IMR-90 (cell line): ENCODE measurements at regions not wholly inside any gene's neighbourhood (a gene's known extent, or its start where the extent isn't known, plus 50 kb on each side); places are given as distances from the start of the nearest gene placed in this dataset.
A peak's percentile ranks its signal among the peaks of the same experiment; 100 is the strongest.

Experiments used
- ATAC-seq: fragments of 200-7000 bp; cut with Tn5 transposase; 2 replicates; pipeline ENCODE4 v1.9.1; 2020; ENCODE audit warnings: low read depth, mild to moderate bottlenecking, moderate library complexity
- BruUV-seq: library from RNA; stranded (reverse); fragments of 400-500 nt; replicated peaks from 2 replicates; lab custom pipeline; 2021; lab: Mats Ljungman, UMichigan
- CTCF ChIA-PET: fragments of 300-600 bp; formaldehyde crosslinking; extraction: SDS; loops from one replicate; lab custom pipeline; 2021; ENCODE audit warnings: antibody characterized with exemption; lab: Yijun Ruan, JAX
- POLR2A ChIA-PET: fragments of 300-600 bp; sonication (Branson Sonifier 250); formaldehyde crosslinking; loops from one replicate; lab custom pipeline; 2022; ENCODE audit warnings: antibody characterized with exemption; ENCODE audit not compliant: unreplicated experiment; lab: Charles Lee
- DNase-seq: peaks from one replicate; pipeline ENCODE4 v3.0.0; 2013
- H2AFZ ChIP-seq: replicated peaks from 2 replicates; pipeline ENCODE3; 2013; ENCODE audit warnings: low read length, mild to moderate bottlenecking; ENCODE audit not compliant: poor library complexity
- H2AK5ac ChIP-seq: 2 replicates; pipeline ENCODE4 v1.6.1; 2013; ENCODE audit warnings: low read depth, low read length, inconsistent platforms
- H2AK9ac ChIP-seq: replicated peaks from 2 replicates; pipeline ENCODE3; 2013; ENCODE audit warnings: mild to moderate bottlenecking, low read depth, low read length, moderate library complexity; ENCODE audit not compliant: poor library complexity
- H2BK120ac ChIP-seq: 2 replicates; pipeline ENCODE4 v1.6.1; 2013; ENCODE audit warnings: low read depth, low read length, inconsistent platforms
- H2BK15ac ChIP-seq: 3 replicates; pipeline ENCODE4 v1.6.1; 2013; ENCODE audit warnings: low read depth, low read length, inconsistent platforms
- H2BK20ac ChIP-seq: 2 replicates; pipeline ENCODE4 v1.6.1; 2013; ENCODE audit warnings: low read depth, mild to moderate bottlenecking, inconsistent platforms, low read length, moderate library complexity
- H2BK5ac ChIP-seq: 2 replicates; pipeline ENCODE4 v1.6.1; 2013; ENCODE audit warnings: mild to moderate bottlenecking, low read depth, low read length, inconsistent platforms; ENCODE audit not compliant: poor library complexity, severe bottlenecking
- H3K14ac ChIP-seq: replicated peaks from 2 replicates; pipeline ENCODE4 v1.6.1; 2013; ENCODE audit warnings: low read depth, low read length, inconsistent platforms
- H3K18ac ChIP-seq: 2 replicates; pipeline ENCODE4 v1.6.1; 2013; ENCODE audit warnings: low read depth, low read length, control low read depth
- H3K23ac ChIP-seq: 2 replicates; pipeline ENCODE4 v1.6.1; 2013; ENCODE audit warnings: low read depth, low read length, inconsistent platforms
- H3K27ac ChIP-seq: 2 replicates; pipeline ENCODE4 v1.5.1; 2013; ENCODE audit warnings: mild to moderate bottlenecking, control low read depth, low read length; ENCODE audit not compliant: insufficient read depth
- H3K27me3 ChIP-seq: 2 replicates; pipeline ENCODE4 v1.6.1; 2013; ENCODE audit warnings: low read length; ENCODE audit not compliant: control insufficient read depth, insufficient read depth
- H3K36me3 ChIP-seq: 2 replicates; pipeline ENCODE4 v1.6.1; 2013; ENCODE audit warnings: low read length, mixed read lengths; ENCODE audit not compliant: control insufficient read depth, insufficient read depth
- H3K4ac ChIP-seq: 2 replicates; pipeline ENCODE4 v1.6.1; 2013; ENCODE audit warnings: low read depth, low read length, inconsistent platforms
- H3K4me1 ChIP-seq: 2 replicates; pipeline ENCODE4 v1.6.1; 2013; ENCODE audit warnings: low read length, mixed read lengths; ENCODE audit not compliant: control insufficient read depth, insufficient read depth
- H3K4me2 ChIP-seq: 2 replicates; pipeline ENCODE4 v1.6.1; 2013; ENCODE audit warnings: low read depth, mild to moderate bottlenecking, control low read depth, low read length, moderate library complexity
- H3K4me3 ChIP-seq: 2 replicates; pipeline ENCODE4 v1.5.1; 2013; ENCODE audit warnings: low read depth, mild to moderate bottlenecking, control low read depth, low read length, moderate library complexity; ENCODE audit not compliant: insufficient read depth
- H3K56ac ChIP-seq: 2 replicates; pipeline ENCODE4 v1.6.1; 2013; ENCODE audit warnings: low read length, inconsistent platforms; ENCODE audit not compliant: insufficient read depth; ENCODE audit errors: extremely low read depth
- H3K79me1 ChIP-seq, 2 experiments: 2 replicates each; pipeline ENCODE4 v1.6.1; 2013; ENCODE audit warnings: low read length in 2 of 2, inconsistent platforms in 1 of 2, low read depth in 1 of 2
- H3K9ac ChIP-seq: 2 replicates; pipeline ENCODE4 v1.6.1; 2013; ENCODE audit warnings: low read depth, low read length, control low read depth
- H3K9me1 ChIP-seq: 2 replicates; pipeline ENCODE4 v1.6.1; 2013; ENCODE audit warnings: low read length, inconsistent platforms; ENCODE audit not compliant: insufficient read depth
- H3K9me3 ChIP-seq: 2 replicates; pipeline ENCODE4 v1.6.1; 2013; ENCODE audit warnings: low read length; ENCODE audit not compliant: control insufficient read depth, insufficient read depth
- H4K20me1 ChIP-seq: 2 replicates; pipeline ENCODE4 v1.6.1; 2013; ENCODE audit warnings: low read length, inconsistent platforms; ENCODE audit not compliant: insufficient read depth
- H4K5ac ChIP-seq: 2 replicates; pipeline ENCODE4 v1.6.1; 2013; ENCODE audit warnings: mild to moderate bottlenecking, low read depth, low read length, control low read depth
- H4K8ac ChIP-seq, 2 experiments: 2 replicates each; pipeline ENCODE4 v1.6.1; 2013; ENCODE audit warnings: low read depth in 2 of 2, low read length in 2 of 2, control low read depth in 1 of 2, inconsistent platforms in 1 of 2
- H4K91ac ChIP-seq: 2 replicates; pipeline ENCODE4 v1.6.1; 2013; ENCODE audit warnings: low read depth, low read length, inconsistent platforms; ENCODE audit not compliant: insufficient read depth
- BHLHE40 ChIP-seq: fragments of 150-350 bp; IDR thresholded peaks from 2 replicates; pipeline ENCODE4 v1.6.1; 2016; ENCODE audit warnings: mild to moderate bottlenecking, low read depth, low read length
- MXI1 ChIP-seq: IDR thresholded peaks from 2 replicates; pipeline ENCODE4 v1.6.1; 2012; ENCODE audit warnings: low read depth, mild to moderate bottlenecking, low read length, moderate library complexity, borderline replicate concordance
- RFX5 ChIP-seq: IDR thresholded peaks from 2 replicates; pipeline ENCODE4 v1.8.0; 2012; ENCODE audit warnings: low read depth, mild to moderate bottlenecking, low read length, moderate library complexity
- WGBS, 2 experiments: methylation state at CpG; one replicate each; pipeline versions ENCODE4 v1.1.5 to v1.1.7; 2013; ENCODE audit warnings: missing lambda C conversion rate in 2 of 2; ENCODE audit not compliant: insufficient read length in 1 of 2; ENCODE audit errors: extremely low coverage in 2 of 2; 5-methylcytosine and 5-hydroxymethylcytosine counted together
- dilution Hi-C: fragments of 300-500 bp; cut with HindIII; formaldehyde crosslinking; loops from one replicate; pipeline ENCODE4 v1.14.3; 2018; ENCODE audit warnings: low sequenced_read_pairs; ENCODE audit not compliant: unreplicated experiment
- in situ Hi-C: fragments of 300-500 bp; cut with MboI; formaldehyde crosslinking; loops from 3 replicates; pipeline ENCODE4 v1.14.3; 2019; ENCODE audit warnings: low sequenced_read_pairs, inconsistent platforms, mixed read lengths
- intact Hi-C: fragments of 100-400 bp; cut with micrococcal nuclease; formaldehyde crosslinking; loops from 2 replicates; pipeline ENCODE4 v1.10.0; 2022
- TF ChIP-seq, protein P1 (sequence below): conservative IDR thresholded peaks from 2 replicates; pipeline ENCODE4 v1.5.1; 2012; ENCODE audit warnings: mild to moderate bottlenecking, low read depth, low read length, improper control_type of control experiment

DNA sequence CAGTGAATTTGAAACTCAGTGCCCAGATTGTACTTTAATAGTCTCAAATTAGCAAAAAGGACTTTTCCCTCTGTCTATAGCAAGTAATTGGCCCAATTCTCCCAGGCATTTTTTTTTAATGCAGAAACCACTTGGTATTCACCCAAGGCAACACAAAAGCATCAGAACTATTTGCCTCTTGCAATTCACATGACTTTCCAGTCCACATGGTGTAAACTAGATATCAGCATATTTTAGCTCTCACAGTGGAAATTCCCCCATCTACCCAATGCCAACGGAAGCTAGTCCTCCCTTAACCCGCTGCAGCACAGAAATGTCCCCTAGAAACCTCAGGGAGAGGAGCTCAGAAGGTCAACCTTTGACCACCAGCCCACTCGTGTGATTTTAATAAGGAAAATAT is 103.4 kb upstream of the CDYL start:
- Histone ChIP-seq H3K27me3 (peaks cover 2% of the 10 kb centered on the region), H2AFZ (no peak overlapping the region), H3K9ac (no peak overlapping the region), H3K23ac (no peak overlapping the region), H4K5ac (no peak overlapping the region), H3K4me1 (peaks cover 9% of the 10 kb centered on the region), H3K9me1 (peaks cover 10% of the 10 kb centered on the region; the same call in 1 of the 2 replicates), H4K91ac (no peak overlapping the region), H3K79me1 (no peaks in the 10 kb centered on the region), H3K27ac (no peak overlapping the region), H3K4me3 (no peak overlapping the region), H2BK120ac (no peak overlapping the region), H4K20me1 (no peaks in the 10 kb centered on the region), H4K8ac (no peak overlapping the region), H3K18ac (no peak overlapping the region), H3K9me3 (no peaks in the 10 kb centered on the region), H3K56ac (no peak overlapping the region), H2BK15ac (no peak overlapping the region), H3K36me3 (no peaks in the 10 kb centered on the region), H2BK20ac (no peak overlapping the region), H2BK5ac (no peak overlapping the region), H3K4ac (no peak overlapping the region), H3K14ac (no peak overlapping the region), H2AK9ac (no peak overlapping the region), H2AK5ac (no peak overlapping the region), H3K4me2 (no peak overlapping the region)
- ChIA-PET CTCF (interaction anchor here (0.6 to 1.0 kb wide), 2 partner anchors 135 to 145 kb away, joined by 3 to 4 read pairs; no protein-coding TSS in a partner anchor), POLR2A (no interaction called here)
- ATAC-seq, result peak; percentile 50
- WGBS, 2 experiments, result no CpG with 5 or more reads among the region's 3 CpGs
- dilution Hi-C loops (no loop called here), intact Hi-C loops (no loop called here), in situ Hi-C loops (no loop called here)
- BruUV-seq, result no TSS peak
- peak; percentile 63 for DNase-seq
- TF ChIP-seq RFX5 (no peak), BHLHE40 (no peak), MXI1 (no peak)
- TF ChIP-seq, protein P1, sequence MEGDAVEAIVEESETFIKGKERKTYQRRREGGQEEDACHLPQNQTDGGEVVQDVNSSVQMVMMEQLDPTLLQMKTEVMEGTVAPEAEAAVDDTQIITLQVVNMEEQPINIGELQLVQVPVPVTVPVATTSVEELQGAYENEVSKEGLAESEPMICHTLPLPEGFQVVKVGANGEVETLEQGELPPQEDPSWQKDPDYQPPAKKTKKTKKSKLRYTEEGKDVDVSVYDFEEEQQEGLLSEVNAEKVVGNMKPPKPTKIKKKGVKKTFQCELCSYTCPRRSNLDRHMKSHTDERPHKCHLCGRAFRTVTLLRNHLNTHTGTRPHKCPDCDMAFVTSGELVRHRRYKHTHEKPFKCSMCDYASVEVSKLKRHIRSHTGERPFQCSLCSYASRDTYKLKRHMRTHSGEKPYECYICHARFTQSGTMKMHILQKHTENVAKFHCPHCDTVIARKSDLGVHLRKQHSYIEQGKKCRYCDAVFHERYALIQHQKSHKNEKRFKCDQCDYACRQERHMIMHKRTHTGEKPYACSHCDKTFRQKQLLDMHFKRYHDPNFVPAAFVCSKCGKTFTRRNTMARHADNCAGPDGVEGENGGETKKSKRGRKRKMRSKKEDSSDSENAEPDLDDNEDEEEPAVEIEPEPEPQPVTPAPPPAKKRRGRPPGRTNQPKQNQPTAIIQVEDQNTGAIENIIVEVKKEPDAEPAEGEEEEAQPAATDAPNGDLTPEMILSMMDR, result no peak
